HG03575 (cell line): ENCODE measurements at regions not wholly inside any gene's neighbourhood (a gene's known extent, or its start where the extent isn't known, plus 50 kb on each side); places are given as distances from the start of the nearest gene placed in this dataset.

Experiments
- ATAC-seq: cut with Tn5 transposase; IDR thresholded peaks from one replicate; pipeline ENCODE4 v1.9.1; 2021; ENCODE audit not compliant: unreplicated experiment, insufficient number of reproducible peaks, low FRiP score; ENCODE audit errors: extremely low read depth

DNA sequence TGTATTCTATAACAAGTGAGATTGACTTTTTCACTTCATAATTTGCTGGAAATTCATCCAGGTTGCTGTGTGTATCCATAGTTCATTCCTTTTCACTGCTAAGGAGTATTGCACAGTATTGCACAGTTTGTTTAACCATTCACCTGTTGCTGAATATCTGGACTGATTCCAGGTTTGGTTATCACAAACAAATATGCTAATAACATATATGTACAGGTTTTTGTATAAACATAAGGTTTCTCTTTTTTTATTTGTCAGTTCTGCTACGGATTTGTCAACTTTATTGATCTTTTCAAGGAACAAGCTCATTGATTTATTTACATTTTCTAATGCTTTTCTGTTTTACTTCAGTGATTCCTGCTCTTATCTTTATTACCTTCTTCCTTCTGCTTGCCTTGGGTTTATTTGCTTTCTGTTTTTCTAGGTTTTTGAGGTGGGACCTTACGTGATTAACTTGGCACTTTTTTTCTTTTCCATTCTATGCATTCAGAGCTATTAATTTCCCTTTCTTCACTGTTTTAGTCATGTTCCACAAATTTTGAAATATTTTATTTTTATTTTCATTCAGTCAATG lies 117.0 kb upstream of the OGFRL1 start:
- ATAC-seq: no peak

DNA sequence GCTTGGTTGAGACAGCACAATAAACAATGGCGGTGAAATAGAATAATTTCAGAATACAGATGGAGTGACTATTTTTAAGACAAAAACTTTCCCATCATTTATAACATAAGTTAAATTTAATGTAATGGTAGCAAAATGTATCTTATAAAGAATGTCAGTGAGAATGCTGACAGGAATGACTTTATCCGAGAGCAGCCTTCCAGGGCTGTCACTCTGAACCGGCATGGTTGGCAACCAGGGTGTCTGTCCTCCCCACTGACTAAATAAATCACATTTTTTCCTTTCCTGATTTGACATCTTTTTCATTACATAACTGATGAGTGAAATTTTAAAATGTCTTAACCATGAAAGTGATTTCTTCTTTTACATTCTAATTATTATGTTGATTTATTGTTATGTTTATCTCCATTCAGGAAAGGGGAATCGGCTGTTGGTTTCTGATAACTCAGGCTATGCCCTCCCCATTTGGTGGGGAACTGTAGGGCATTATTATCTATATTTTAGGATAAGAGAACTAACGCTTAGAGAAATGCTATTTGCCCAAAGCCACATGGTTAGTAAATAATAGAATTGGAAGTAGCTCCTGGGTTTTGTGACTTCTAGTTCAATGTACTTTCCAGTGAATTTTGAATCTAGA lies 109.2 kb upstream of the OGFRL1 start:
- ATAC-seq: no peak

- ATAC-seq: no peak
These were observed 107.0 kb upstream of the OGFRL1 start for GRCh38 chr6:71181565-71181964.

DNA sequence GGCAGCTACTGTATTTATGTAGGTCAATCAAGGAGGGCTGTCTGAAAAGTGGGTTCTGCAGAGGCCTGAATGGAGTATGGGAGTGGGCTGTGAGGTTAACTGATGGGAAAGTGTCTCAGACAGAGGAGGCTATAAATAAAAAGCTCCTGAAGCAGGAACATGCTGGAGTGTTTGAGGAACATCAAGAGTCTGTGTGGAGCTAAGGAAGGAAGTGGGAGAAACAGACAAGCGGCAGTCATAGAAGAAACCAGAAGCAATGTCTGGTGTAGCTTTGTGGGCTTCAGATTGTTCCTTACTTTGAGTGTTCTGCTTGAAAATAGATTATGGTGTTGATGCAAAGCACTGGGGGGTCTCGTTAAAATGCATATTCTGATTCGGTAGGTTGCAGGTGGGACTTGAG lies 101.5 kb upstream of the OGFRL1 start:
- no peak for ATAC-seq

DNA sequence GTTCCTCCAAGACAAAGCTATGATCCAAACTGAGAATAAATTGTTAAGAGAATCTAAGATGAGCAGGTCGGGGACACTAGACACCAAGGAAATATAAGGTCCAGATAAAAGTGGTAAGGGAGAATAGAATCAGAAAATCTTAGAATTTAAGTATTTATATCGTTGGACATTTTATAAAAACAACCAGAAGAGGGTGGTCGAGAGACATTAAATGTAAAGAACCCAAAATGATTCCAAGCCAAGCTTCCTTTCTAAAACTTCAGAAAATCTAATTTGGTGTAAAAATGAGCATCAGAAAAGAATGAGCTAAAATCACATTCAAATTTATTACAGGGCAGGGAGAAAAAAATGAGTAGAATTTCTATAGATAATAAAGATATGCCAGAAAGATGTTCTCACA lies 97.8 kb upstream of the OGFRL1 start:
- no peak for ATAC-seq

- no peak for ATAC-seq
These were observed 93.9 kb upstream of the OGFRL1 start for GRCh38 chr6:71194724-71195123.

- ATAC-seq: no peak
These were observed 91.3 kb upstream of the OGFRL1 start for GRCh38 chr6:71197267-71197666.

- no peak for ATAC-seq
These were observed 90.8 kb upstream of the OGFRL1 start for GRCh38 chr6:71197780-71198179.

DNA sequence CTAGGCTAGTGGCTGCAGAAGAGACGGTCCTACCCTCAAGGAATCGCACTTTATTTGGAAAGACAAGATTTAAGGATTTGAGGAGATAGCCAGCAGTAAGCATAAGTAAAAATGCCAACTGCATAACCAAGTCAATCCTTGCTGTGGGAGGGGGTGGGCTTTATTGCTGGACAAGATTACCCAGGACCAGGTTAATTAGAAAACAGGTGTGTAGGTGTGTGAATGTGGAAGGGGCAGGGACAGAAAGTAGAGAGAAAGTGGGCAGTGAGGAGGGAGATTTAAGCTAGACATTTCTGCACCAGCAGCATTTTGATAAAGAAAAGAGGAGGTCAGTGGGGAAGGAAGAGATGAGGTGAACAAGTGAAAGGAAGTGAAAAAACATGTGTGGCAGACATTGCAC lies 89.7 kb upstream of the OGFRL1 start:
- ATAC-seq: no peak

GRCh38 chr6:71199736-71200135 lies 88.9 kb upstream of the OGFRL1 start:
- ATAC-seq: no peak

DNA sequence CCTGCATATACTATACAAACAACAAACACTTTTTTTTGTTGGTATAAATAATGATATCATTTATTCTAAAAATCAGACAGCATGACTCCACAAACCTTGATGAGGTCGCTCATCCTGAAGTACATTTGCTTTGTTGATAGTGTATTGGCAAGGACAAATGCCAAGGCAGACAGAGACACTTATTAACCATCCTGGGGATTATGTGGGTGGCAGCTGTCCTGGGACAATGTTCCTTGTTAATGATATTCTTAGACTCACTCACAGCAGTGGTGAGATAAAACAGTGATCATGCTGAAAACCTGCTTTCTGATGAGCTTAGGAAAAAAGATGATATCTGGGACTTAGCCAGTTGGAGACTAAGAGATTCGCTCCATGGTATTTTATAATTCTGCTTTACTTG lies 85.4 kb upstream of the OGFRL1 start:
- no peak for ATAC-seq

GRCh38 chr6:71204741-71205140 lies 83.9 kb upstream of the OGFRL1 start:
- no peak for ATAC-seq

DNA sequence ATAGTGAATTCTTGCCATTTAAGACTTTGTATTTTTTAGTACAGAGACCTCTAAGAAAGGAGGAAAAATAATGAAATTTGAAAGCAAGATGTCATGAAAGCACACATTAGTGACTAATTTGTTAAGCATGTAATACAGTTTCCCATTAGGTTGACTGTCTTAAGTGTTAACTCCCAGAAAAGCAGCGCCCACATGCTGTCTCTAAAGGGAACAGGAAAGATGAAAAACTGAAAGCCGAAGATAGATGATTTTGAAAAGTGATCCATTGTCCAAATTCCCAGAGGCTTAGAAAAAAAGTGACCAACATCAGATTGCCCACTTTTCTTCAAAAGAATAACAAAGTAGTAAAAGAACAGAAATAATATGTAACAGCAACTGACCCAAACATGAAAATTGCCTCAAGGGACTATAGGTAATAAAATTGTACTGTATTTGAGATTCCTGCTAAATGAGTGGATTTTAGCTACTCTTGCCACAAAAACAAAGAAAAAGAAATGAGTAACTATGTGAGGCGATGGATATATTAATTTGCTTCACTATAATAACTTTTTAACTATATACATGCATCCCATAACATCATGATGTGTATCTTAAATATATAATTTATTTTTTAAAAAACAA lies 83.2 kb upstream of the OGFRL1 start:
- no peak for ATAC-seq

GRCh38 chr6:71206089-71206488 lies 82.5 kb upstream of the OGFRL1 start:
- ATAC-seq: no peak

GRCh38 chr6:71209206-71209605 lies 79.4 kb upstream of the OGFRL1 start:
- ATAC-seq: no peak

- no peak for ATAC-seq
These were observed 79.0 kb upstream of the OGFRL1 start for GRCh38 chr6:71209626-71210025.

DNA sequence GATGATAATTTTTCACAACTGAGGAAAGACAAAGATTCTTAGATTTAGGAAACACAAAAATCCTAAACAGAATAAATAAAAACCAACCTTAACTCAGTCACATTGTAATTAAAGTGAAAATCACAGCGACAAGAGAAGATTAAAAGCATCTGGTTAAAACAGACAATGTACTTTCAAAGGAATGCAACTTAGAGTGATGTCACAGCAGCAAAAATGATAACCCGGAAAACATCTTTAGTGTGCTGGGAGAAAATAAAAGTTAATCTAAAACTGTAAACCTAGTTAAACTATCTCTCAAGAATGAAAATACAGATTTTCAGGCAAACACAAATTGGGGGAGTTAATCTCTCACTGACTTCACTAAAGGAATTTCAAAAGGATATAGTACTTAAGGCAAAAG lies 76.8 kb upstream of the OGFRL1 start:
- ATAC-seq: no peak

DNA sequence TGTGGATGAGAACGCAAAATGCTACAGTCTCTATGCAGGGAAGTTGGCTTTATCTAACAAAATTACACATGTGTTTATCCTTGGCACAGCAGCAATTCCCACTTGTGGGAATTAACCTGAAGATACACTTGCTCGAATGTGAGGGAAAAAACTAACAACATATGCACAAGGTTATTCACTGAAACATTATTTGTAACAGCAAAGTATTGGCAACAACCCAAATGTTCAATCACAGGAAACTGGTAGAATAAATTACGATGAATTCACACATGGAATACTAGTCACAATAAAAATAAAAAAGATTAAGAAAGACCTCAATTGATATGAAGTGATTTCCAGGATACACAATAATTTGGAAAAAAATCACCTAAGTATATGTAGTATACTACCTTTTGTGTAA lies 68.1 kb upstream of the OGFRL1 start:
- no peak for ATAC-seq

- ATAC-seq: no peak
These were observed 65.9 kb upstream of the OGFRL1 start for GRCh38 chr6:71222671-71223070.

DNA sequence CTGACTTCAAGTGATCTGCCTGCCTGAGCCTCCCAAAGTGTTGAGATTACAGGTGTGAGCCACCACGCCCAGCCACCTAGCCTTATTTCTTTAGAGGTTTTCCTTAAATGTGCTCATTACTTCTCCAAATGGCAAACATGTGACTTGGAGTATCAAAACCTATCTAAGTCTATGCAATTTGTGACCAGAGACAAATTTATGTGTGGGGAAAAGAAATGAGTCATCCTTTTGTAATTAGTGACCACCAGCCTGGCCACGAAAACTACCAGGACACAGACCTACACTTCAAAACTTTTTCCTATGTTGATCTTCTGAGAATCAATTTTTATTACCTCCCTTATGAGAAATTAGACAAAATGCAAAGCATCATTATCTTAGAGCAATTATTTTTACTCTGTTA lies 64.6 kb upstream of the OGFRL1 start:
- no peak for ATAC-seq

- ATAC-seq: no peak
These were observed 62.5 kb upstream of the OGFRL1 start for GRCh38 chr6:71226151-71226550.
